ENCODE measurements at regions not wholly inside any gene's neighbourhood (a gene's known extent, or its start where the extent isn't known, plus 50 kb on each side); places are given as distances from the start of the nearest gene placed in this dataset.

- DNase-seq (no peak), ATAC-seq (peak; percentile 48 to 63)
- H3K27ac ChIP-seq: no peak overlapping the region
- peaks cover 13% of the 10 kb centered on the region for H3K4me1 ChIP-seq
- H3K27me3 ChIP-seq (ENCODE audit: low read depth): no peaks in the 10 kb centered on the region
- H3K36me3 ChIP-seq: no peaks in the 10 kb centered on the region
- intact Hi-C loops (cut with DNase I): no loop called here
- no peak for TF ChIP-seq CTCF (IDR thresholded peaks at IDR 0.05)
- H3K4me3 ChIP-seq: no peak overlapping the region
- no peaks in the 10 kb centered on the region for H3K9me3 ChIP-seq
These were observed 398.9 kb downstream of the ETS1 start for GRCh38 chr11:128188346-128189004.

DNA sequence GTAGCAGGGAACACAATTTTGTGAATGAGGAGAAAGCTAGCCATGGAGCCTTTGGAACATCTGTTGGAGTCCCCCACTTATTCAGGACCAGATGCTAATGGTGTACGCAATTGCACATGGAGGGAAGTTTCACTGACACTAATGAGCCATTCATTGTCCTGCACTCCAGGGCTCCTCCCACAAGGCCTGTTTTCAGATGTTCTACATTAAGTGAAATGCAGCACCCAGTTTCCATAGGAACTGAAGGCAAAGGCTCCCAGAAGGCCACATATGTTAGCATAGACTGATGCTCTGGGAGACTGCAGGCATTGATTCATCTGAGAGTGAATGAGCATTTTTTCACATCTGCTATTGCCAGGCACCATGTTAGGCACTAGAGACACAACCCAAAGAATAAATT is 399.5 kb downstream of the ETS1 start:
- peaks cover 13% of the 10 kb centered on the region for H3K4me1 ChIP-seq
- DNase-seq (no peak), ATAC-seq (no peak)
- intact Hi-C loops (cut with DNase I): no loop called here
- no peak overlapping the region for H3K27ac ChIP-seq
- no peak for TF ChIP-seq CTCF (IDR thresholded peaks at IDR 0.05)
- H3K4me3 ChIP-seq: no peak overlapping the region
- H3K27me3 ChIP-seq (ENCODE audit: low read depth): no peaks in the 10 kb centered on the region
- no peaks in the 10 kb centered on the region for H3K9me3 ChIP-seq
- H3K36me3 ChIP-seq: no peaks in the 10 kb centered on the region

DNA sequence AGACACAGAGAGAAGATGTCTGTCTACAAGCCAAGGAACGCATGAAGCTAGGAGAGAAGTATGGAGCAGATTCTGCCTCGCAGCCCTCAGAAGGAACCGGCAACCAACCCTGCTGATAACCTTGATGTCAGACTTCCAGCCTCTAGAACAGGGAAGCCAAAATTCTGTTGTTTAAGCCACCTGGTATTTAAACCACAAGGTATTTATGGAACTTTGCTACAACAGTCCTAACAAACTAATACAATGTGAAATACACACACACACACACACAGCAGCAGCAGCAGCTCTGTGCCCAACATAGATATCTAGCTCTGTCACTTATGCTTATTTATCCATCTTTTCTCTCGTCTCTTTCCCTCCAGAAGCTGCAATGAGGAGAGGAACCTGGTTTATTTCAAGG is 400.0 kb downstream of the ETS1 start:
- ATAC-seq: no peak
- intact Hi-C loops (cut with DNase I): no loop called here

DNA sequence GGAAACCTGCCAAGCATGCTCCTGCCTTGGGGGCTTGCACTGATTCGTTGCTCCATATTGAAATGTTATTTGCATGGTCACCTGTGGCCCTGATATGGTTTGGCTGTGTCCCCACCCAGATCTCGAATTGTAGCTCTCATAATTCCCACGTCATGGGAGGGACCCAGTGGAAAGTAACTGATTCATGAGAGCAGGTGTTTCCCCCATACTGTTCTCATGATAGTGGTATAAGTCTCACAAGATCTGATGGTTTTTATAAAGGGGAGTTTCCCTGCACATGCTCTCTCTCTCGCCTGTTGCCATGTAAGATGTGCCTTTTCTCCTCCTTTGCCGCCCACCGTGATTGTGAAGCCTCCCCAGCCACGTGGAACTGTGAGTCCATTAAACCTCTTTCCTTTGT is 402.4 kb downstream of the ETS1 start:
- no peak overlapping the region for H3K4me3 ChIP-seq
- H3K9me3 ChIP-seq: no peaks in the 10 kb centered on the region
- peaks cover 7% of the 10 kb centered on the region for H3K4me1 ChIP-seq
- H3K27ac ChIP-seq: no peak overlapping the region
- H3K27me3 ChIP-seq (ENCODE audit: low read depth): no peaks in the 10 kb centered on the region
- TF ChIP-seq CTCF (IDR thresholded peaks at IDR 0.05): no peak
- no peak for DNase-seq
- intact Hi-C loops (cut with DNase I): no loop called here
- H3K36me3 ChIP-seq: no peaks in the 10 kb centered on the region
- no peak for ATAC-seq

More for the DNA sequence above, 400.0 kb downstream of the ETS1 start:
- Histone ChIP-seq H3K27ac (no peak overlapping the region), H3K4me1 (peaks cover 13% of the 10 kb centered on the region), H3K36me3 (no peaks in the 10 kb centered on the region), H3K27me3 (ENCODE audit: low read depth) (no peaks in the 10 kb centered on the region), H3K4me3 (no peak overlapping the region), H3K9me3 (no peaks in the 10 kb centered on the region)
- no peak for DNase-seq
- TF ChIP-seq CTCF (IDR thresholded peaks at IDR 0.05): no peak

DNA sequence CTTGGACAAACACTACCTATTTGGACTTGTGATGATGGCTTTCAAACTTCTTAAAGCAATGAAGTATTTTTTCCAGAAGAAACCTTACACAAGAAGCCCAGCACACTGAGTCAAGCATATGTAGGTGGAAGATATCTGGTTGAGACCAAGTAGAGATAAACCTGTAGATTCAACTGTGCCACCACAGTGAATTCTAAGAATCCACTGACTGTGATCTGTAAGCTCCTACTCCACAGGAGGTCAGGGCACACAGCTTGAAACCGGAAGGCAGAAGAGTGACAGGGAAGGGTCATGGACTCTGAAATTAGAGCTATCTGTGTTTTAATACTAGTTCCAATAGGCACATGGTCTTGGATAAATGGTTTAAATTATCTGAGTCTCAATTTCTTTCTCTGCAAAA is 404.5 kb downstream of the ETS1 start:
- DNase-seq (no peak), ATAC-seq (no peak)
- intact Hi-C loops (cut with DNase I): no loop called here
- no peak for TF ChIP-seq CTCF (IDR thresholded peaks at IDR 0.05)
- H3K27me3 ChIP-seq (ENCODE audit: low read depth): no peaks in the 10 kb centered on the region
- H3K4me3 ChIP-seq: no peak overlapping the region
- H3K36me3 ChIP-seq: no peaks in the 10 kb centered on the region
- no peaks in the 10 kb centered on the region for H3K4me1 ChIP-seq
- H3K27ac ChIP-seq: no peak overlapping the region
- H3K9me3 ChIP-seq: no peaks in the 10 kb centered on the region

All from lower lobe of right lung (tissue), 2 donors.